ENCODE measurements at regions not wholly inside any gene's neighbourhood (a gene's known extent, or its start where the extent isn't known, plus 50 kb on each side); places are given as distances from the start of the nearest gene placed in this dataset.
"Not testable (repeated sequence)": the region's sequence is repeated elsewhere in the genome, so short reads cannot be mapped to it uniquely, and the experiment has no call there.

DNA sequence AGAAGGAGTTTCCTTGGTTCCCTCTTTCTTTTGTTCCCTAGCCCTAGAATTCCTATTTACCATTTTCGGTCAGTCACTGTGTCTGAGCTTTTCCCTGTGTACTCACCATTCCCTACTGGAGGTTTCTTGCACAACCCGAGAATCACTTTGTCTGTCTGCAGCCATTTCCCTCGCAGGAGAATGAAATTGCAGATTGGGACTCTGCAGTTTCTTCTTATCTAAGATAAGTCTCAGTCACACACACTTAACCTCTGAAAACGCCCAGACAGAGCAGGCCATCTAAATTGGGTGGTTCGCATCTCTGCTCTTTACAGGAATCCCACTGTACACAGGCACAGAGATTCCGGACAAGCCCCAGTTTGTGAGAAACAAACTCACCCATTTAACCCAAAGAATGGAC is 58.6 kb upstream of the CNTNAP2 start:
- DNase-seq (ENCODE audit: low spot score), result no peak

DNA sequence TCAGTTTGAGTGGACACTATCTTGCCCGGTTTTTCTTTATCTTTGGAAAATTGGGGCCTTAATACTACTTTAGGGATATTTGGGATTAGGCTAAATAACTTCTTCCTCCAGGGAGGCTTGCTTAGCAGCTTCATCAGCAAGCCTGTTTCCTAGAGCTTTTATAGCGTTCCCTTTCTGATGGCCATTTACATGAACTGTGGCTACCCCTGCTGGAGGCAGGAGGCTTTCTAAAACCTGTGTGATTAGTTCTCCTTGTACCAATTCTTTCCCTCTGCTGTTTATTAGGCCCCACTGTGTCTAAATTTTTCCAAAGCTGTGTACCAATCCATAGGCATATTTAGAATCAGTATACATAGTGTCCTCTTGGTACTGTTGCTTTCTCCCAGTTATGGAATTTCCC is 61.7 kb upstream of the CNTNAP2 start:
- DNase-seq (ENCODE audit: low spot score), result no peak

DNA sequence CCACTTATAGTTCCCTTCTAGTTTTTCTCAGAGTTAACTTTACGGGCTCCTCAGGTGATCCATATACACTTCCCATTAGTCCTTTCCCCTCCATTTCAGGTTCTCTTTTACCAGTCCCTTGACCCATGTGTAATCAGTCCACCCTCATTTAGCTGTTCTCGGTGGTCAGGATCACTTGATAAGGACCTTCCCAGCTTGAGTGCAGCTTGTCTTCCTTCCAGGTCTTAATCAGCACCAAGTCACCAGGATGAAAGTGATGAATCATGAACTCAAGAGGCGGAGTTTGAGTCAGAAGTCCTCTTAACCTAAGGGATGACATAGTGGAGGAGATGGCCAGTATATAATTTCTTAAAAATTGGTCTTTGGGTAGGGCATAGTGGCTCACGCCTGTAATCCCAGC is 63.1 kb upstream of the CNTNAP2 start:
- DNase-seq (ENCODE audit: low spot score), result no peak

DNA sequence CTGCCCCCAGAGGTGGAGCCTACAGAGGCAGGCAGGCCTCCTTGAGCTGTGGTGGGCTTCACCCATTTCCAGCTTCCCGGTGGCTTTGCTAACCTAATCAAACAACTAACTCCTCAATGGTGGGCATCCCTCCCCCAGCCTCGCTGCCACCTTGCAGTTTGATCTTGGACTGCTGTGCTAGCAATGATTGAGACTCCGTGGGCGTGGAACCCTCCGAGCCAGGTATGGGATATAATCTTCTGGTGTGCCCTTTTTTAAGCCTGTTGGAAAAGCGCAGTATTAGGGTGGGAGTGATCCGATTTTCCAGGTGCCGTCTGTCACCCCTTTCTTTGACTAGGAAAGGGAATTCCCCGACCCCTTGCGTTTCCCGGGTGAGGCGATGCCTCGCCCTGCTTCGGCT is 73.3 kb upstream of the CNTNAP2 start:
- not testable (repeated sequence) for DNase-seq (ENCODE audit: low spot score)

DNA sequence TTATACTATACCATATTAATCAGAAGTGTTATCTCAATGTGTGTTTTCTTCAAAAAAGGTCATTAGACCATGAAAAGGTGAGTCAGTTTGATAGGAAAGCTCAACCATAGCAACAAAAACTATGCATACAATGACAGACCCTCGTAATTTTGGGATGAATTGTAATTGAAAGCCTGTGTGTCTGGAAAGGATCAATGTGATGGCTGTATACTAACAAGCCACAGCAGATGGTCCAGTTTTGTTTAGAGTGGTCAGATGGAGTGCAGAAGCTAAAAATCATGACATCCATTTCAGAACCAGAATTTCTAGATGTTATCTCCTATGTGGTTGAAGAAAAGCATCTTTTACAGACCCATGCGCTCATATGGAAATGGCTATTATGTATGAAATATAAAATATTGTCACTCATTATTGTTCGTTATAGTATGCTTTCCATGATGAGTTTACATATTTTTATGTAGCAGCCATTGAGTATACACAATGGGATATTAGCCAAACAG is 88.3 kb upstream of the CNTNAP2 start:
- DNase-seq (ENCODE audit: low spot score), result no peak

DNA sequence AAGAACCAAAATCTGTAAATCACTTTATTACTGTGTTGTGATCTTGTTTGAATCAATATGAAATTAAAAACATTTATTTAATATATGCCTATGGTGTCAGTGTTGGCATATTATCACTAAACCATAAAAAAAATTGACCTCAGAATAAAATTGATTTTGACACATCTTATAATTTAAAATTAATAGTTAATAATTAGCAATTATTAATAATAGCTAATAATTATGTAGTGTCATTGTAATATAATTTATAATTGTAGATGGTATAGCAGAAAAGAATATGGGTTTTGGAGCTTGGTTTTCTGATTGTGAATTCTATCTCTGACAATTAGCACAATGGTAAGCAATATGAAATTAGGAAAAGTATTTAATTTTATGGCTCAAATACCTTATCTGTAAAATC is 89.4 kb upstream of the CNTNAP2 start:
- no peak for DNase-seq (ENCODE audit: low spot score)

DNA sequence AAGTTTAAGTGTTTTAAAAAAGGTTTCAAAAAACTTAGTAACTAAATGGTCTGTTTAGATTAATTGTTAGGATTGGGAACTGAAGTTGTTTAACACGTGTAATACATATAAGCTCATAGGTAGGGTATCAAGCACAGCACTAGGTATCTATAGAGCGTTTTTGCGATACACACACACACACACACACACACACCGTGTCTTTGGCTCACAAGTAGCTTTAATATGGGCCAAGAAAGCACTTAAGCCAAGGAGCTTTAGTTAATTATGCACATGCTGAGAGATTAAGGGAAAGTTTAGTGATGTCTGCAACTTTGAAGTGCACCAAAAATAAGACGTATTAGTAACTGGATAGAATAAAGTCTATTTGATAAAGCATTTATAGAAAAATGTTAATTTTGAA is 93.8 kb upstream of the CNTNAP2 start:
- no peak for DNase-seq (ENCODE audit: low spot score)

DNA sequence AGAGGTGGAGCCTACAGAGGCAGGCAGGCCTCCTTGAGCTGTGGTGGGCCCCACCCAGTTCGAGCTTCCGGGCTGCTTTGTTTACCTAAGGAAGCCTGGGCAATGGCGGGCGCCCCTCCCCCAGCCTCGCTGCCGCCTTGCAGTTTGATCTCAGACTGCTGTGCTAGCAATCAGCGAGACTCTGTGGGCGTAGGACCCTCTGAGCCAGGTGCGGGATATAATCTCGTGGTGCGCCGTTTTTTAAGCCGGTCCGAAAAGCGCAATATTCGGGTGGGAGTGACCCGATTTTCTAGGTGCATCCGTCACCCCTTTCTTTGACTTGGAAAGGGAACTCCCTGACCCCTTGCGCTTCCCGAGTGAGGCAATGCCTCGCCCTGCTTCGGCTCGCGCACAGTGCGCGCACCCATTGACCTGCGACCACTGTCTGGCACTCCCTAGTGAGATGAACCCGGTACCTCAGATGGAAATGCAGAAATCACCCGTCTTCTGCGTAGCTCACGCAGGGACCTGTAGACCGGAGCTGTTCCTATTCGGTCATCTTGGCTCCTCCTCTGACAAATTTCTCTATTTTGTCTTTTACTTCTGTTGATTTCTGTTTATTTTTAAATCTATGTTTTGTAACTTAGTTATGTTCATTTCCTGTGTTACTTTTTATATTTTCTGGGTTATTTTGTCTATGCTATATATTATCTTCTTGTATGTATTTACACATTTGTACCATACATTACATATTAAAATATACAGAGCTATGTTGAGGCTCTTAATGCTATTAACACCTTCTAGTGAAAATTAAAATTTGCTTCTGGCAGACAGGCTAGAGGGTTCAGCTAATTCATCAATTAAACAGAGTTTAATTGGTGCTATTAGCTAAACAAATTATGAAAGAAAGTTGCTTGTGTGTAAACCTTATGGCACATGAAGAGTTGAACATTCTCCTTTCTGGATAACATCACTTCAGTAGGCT is 97.3 kb upstream of the CNTNAP2 start:
- not testable (repeated sequence) for DNase-seq (ENCODE audit: low spot score)

DNA sequence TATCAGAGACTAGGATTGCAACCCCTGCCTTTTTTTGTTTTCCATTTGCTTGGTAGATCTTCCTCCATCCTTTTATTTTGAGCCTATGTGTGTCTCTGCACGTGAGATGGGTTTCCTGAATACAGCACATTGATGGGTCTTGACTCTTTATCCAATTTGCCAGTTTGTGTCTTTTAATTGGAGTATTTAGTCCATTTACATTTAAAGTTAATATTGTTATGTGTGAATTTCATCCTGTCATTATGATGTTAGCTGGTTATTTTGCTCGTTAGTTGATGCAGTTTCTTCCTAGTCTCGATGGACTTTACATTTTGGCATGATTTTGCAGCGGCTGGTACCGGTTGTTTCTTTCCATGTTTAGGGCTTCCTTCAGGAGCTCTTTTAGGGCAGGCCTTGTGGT is 99.2 kb upstream of the CNTNAP2 start:
- DNase-seq (ENCODE audit: low spot score), result not testable (repeated sequence)

DNA sequence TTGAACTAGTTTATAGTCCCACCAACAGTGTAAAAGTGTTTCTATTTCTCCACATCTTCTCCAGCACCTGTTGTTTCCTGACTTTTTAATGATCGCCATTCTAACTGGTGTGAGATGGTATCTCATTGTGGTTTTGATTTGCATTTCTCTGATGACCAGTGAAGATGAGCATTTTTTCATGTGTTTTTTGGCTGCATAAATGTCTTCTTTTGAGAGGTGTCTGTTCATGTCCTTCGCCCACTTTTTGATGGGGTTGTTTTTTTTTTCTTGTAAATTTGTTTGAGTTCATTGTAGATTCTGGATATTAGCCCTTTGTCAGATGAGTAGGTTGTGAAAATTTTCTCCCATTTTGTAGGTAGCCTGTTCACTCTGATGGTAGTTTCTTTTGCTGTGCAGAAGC is 102.4 kb upstream of the CNTNAP2 start:
- not testable (repeated sequence) for DNase-seq (ENCODE audit: low spot score)

DNA sequence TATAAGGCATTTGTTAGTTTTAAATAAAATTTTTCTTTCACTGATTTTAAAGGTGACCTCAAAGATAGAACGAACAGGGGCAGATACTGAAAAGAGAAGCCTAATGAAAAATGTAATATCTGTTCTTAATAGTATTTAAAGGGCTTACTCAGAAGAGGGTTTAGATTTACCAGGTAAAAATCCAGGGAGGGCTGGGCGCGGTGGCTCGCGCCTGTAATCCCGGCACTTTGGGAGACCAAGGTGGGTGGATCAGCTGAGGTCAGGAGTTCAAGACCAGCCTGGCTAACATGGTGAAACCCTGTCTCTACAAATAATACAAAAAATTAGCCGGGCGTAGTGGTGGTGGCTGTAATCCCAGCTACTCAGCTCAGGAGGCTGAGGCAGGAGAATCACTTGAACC is 108.3 kb upstream of the CNTNAP2 start:
- no peak for DNase-seq (ENCODE audit: low spot score)

DNA sequence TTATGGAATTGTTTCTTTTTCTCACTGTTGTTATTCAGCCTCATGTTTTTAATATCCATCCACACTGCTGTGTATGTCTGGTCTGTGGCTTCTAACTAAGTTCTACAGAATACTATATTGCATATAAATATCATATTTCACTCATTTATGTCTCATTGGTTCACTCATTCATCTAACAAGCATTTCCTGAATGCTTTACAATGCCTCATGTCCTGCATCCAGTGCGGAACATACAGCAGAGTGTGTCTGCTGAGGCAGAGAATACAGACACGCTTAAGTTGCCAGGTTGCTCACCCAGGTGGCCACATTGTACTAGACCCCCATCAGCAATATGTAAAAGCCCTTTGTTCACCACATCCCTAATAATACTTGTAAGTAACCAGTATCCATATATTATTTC is 111.8 kb upstream of the CNTNAP2 start:
- DNase-seq (ENCODE audit: low spot score), result no peak

DNA sequence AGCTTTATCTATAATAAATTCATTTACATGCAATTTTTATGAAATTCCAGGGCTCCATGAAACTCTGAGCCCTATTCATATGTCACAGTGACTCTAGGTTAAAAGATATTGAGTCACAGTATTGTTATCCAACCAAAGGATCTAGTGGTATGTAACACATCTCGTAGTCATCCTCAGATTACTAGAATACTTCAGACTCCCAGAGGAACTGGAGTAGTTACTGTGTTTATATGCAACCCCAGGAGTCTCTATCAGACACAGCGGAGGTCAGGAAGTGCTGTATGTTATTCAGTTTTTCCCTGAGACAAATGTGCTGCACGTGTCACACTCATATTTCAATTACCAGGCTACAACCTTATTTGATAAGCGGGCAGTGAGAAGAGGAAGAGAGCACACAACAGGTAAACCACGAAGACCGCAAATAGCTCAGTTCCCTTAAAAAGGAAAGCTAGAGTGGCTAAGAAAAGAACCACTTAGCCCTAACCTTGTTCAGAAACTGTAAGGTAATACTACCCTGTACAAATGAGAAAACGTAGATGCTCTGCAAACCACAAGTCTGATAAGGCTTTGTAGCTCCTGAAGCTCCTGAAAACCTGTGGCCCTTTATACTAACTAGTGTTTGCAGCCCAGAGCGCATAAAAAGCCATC is 114.0 kb upstream of the CNTNAP2 start:
- DNase-seq (ENCODE audit: low spot score), result no peak

DNA sequence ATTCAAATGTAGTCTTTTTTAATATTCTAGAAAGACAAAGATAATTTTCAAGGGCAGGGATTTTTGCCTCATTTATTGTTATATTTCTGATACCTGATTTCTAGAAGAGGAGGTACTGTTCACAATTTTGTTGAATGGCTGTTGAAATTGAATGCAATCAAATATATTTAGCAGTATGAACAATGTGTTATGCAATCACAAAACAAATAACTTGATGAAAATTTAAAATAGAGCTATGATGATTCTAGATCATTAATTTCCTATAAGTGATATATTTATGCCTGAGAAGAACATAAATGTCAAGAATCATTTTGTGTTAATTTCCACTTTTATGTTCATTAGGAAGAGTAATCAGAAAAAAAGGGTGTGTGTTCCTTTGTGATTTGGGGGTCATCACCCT is 114.6 kb upstream of the CNTNAP2 start:
- no peak for DNase-seq (ENCODE audit: low spot score)

DNA sequence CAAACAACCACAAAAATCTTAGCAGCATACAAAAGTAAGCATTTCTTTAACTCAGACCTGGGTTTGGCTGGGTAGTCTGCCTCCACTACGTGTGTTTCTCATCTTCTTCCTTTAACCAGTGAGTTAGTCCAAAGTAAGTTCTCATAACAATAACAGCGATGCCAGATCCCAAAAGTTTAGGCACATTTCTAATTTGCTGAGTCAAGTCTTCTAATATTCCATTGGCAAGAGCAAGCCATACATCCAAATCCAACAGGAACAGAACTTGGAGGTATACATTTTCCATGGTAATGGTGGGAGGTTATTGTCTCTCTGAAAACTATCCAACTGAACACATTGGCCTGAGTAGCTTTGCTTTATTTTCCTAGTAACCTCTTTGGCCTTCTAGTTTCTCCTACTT is 115.7 kb upstream of the CNTNAP2 start:
- DNase-seq (ENCODE audit: low spot score), result no peak

DNA sequence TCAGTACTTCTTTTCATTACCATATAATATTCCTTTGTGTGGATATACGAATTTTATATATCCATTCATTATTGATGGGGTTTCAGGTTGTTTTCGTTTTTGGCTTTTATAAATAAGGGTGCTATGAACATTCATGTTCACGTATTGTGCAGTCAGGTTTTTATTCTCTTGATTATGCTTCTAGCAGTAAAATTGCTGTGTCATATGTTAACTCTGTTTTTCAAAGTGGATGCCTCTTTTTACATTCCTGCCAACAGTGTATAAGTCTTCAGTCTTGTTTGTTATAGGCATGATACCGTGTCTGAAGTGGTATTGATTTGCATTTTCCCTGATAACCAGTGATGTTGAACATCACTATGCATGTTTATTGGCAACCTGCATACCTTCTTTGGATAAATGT is 127.1 kb upstream of the CNTNAP2 start:
- DNase-seq (ENCODE audit: low spot score), result no peak

DNA sequence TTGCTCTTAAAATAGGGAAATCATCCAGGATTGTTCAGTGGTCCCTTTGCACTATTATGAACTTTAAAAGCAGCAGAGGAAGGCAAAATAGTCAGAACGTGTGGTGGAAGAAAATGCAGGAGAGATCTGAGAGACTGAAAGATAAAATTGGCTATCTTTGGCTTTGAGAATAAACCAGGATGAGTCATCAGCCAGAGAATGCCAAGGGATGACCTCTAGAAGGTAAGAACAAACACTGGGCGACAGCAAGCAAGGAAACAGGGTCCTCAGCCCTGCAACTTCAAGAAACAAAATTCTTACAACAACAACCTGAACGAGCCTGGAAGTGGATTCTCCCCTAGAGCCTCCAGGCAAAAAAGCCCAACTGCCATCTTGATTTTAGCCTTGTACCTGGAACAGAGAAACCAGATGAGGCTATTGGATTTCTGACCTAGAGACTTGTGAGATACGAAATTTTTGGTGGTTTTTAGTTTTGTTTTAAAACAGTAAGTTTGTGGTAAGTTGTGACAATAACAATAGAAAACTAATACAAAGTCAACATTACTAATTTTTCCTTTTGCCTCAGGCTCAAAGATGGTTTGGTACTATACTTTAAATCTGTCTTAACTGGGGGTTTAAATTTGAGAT is 130.2 kb upstream of the CNTNAP2 start:
- DNase-seq (ENCODE audit: low spot score), result no peak

DNA sequence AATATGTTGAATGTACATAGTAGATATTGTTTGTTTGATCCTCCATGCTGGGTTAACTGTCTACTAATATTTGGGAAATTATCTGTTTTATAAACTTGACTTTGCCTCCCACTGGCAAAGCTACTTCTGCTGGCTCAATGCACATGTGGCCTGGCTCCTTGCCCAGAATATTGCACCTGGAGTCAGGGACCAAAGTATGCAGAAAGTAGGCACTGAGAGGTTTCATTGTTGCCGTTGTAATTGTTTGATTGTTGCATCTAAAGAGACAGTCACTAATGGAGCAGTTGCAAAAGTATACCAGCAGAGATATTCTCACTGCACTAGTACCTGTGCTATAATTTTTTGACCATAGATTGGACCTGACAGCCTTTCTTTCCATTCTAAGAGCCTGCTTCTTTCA is 137.8 kb upstream of the CNTNAP2 start:
- DNase-seq (ENCODE audit: low spot score), result no peak

DNA sequence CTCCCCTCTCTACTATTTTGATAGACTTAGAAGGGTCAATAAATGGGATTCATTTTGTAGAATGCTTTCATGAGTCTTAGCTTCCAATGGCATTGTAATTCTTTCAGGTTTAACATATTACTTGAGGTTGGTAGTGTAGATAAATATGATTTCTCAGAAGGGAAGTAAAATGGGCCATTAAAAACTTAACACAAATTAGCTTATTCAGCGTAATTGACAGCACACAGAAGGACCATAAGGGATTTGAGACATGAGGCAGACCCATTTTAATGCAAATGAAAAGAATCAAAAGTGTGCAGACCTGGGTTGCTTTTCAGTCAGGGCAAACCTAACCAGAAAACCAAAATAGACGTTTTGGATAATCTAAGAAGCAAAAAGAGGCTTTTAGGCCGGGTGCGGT is 156.6 kb upstream of the CNTNAP2 start:
- no peak for DNase-seq (ENCODE audit: low spot score)

DNA sequence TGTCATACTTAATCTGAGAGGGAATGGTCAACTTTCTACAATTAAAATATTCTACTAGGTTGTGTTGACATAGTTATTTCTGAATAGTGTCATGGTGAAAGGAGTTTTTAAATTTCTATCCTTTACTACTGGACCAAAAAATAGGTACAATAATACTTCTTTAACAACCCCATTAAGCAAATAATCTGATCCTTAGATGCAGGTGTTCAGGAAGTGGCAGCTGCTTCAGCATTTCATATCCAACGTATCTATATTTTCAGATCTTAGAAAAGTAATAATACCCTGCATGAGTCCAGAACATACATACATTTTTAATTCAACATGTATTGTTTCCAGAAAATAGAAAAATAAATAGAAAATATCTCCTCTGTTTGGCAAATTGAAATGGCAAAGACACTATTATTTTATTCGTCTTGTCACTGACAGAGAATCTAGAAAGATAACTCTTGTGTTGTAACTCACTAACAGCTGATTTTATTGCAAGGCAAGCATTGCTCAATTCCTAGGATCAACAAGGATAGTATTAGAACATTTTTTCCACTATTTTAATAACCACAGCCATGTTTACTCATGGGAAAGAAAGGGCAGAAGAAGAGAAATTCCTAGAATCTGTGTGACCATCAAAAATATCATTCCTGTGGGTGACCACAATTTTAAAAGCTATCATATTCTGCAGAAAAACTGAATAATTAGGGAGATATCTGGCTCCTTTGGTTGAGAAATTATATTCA is 159.3 kb upstream of the CNTNAP2 start:
- no peak for DNase-seq (ENCODE audit: low spot score)

DNA sequence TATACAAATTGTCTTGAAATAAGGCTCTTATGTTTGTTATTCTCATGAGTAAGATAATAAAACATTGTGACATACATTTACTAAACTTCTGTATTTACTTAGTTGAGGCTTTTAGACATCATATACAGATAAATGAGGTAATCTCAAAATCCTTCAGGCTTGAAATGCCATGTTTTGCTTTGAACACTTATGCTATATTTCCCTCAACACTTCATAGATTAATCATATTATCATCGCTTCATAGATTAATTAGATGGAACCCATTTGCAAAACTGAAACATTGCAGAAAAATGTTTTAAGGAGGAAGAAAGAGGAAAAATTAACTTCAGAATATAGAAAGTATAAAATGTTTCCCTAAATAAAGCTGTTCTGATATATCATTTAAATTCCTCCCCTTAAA is 165.0 kb upstream of the CNTNAP2 start:
- DNase-seq (ENCODE audit: low spot score), result no peak

DNA sequence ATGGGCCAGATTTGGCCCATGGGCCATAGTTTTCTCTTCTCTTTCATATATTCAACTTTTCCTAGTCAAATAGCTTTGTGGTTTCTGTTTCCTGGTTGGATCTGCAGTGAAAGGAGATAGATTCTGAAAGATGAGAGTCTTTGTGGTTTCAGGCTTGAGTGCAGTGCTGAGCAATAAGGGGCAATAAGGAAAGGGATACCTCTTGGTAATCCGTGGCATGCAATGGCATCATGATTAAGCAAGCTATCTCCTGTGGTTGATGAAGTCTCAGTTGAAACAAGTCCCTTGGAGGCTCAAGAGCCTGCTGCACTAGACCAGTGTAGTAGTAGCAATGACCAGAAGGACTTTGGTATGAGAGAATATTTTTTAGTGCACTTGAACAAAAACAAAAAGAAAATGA is 187.7 kb upstream of the CNTNAP2 start:
- no peak for DNase-seq (ENCODE audit: low spot score)
